GM12872 (cell line): ENCODE measurements at regions not wholly inside any gene's neighbourhood (a gene's known extent, or its start where the extent isn't known, plus 50 kb on each side); places are given as distances from the start of the nearest gene placed in this dataset.

Source experiments
- TF ChIP-seq, protein P1 (sequence below): IDR thresholded peaks from 3 replicates; pipeline ENCODE4 v1.5.1; 2011; ENCODE audit warnings: low read depth, mild to moderate bottlenecking, low read length, moderate library complexity; ENCODE audit not compliant: insufficient read depth

DNA sequence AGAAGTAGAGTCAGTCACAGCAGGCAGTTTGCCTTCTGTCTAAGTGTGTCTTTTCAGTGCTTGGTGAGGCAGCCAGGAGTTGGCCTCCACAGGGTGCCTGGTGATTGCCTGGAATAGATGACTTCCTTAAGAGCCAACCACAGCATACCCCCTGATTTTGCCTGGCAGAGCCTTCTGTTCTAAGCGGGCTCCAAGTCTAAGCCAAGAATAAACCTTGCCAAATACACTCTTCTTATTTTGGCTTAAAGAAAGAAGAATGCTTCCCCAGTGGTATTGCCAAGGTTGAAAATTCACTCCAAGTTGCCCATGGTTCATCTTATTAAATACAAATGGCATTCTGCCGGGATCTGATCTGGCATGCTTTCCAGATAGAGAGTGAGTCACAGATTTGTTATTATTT, 1424.8 kb upstream of the EYS start:
- TF ChIP-seq, protein P1, sequence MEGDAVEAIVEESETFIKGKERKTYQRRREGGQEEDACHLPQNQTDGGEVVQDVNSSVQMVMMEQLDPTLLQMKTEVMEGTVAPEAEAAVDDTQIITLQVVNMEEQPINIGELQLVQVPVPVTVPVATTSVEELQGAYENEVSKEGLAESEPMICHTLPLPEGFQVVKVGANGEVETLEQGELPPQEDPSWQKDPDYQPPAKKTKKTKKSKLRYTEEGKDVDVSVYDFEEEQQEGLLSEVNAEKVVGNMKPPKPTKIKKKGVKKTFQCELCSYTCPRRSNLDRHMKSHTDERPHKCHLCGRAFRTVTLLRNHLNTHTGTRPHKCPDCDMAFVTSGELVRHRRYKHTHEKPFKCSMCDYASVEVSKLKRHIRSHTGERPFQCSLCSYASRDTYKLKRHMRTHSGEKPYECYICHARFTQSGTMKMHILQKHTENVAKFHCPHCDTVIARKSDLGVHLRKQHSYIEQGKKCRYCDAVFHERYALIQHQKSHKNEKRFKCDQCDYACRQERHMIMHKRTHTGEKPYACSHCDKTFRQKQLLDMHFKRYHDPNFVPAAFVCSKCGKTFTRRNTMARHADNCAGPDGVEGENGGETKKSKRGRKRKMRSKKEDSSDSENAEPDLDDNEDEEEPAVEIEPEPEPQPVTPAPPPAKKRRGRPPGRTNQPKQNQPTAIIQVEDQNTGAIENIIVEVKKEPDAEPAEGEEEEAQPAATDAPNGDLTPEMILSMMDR, result no peak

DNA sequence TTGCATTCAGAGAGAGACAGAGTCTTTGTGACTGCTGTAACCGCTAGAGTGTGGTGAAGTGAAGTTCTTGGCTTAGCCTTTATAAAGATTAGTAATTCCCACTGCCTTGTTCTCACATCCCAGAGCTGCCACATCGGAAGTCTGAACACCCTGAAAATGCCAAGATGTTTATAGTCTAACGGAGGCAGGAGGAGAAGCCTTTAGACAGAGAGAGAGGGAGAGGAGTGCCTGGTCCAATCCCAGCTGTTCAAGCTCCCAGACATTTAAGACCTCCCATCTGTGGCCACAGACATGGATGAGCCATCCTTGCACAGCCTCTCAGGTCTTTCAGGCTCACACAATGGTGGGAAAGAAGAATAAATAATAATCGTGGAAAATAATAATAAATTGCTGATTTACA, 1422.8 kb upstream of the EYS start:
- TF ChIP-seq, protein P1, result no peak

DNA sequence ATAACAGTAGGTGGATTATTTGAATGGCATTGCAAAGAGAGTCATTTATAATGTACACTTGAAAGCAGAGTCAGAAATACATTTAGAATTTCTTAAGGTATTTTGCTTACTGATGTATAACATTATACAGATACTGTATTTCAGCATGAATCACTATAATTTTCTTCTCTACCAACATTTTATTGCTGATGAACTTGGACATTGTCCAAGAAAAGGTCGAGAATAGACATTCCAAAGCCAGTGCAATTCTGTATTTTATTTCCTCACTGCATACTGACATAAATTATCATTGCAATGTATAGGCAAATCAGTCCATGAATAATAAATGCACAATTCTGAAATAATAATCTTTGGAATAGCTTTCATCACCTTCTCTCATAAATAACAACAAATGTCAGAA, 1420.0 kb upstream of the EYS start:
- TF ChIP-seq, protein P1, result no peak

DNA sequence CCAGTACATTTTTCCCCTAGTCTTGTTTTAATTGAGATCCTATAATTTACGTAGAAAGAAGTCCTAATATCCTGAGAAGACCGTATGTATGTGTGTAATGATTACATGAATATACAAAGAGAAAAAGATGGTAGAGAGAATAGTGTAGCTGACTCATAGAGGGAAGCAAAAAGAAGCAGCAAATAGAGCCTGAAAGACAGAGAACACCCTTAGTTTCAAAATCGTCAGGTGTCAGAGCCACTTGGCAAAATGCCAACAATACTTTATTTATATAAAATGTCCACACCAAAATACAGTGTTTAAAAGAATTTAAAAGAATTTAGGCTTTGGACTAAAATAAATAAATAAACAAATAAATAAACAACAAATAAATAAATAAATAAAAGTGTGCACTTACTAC, 1414.1 kb upstream of the EYS start:
- TF ChIP-seq, protein P1, result no peak

DNA sequence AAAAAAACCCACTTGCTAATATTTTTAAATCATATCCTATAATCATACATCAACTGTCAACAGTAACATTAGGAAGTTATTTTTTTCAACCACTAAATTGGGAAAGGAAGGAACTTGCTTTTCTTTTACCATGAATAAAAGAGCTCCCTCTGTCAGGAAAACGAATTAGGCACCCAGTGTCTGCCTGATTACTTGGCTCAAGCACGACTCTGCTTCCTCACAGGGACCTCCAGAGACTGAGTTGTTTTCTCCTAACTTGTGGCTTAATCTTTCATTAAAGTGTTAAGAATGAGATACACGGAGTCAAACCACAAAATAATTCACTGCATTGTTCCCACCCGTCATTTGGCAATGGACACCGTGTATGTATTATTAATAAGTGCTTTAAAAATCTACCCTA, 1405.1 kb upstream of the EYS start:
- TF ChIP-seq, protein P1, result no peak

DNA sequence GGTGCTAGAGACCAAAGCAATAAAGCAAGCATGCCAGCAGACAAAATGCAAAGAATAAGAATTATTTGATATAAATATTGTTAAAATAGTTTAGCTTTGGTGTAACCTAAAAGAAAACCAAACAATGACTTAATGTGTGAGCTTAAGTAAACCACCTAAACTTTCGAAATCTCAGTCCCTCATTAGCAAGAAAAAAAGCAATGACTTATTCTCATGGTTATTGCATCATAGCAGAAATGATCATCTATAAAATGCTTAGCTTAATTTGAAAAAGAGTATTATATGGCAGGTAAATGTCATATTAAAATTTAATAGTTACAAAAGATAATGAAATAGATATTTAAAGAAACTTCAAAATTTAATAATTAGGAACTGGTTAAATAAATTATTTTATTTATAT, 1395.7 kb upstream of the EYS start:
- TF ChIP-seq, protein P1, result no peak

DNA sequence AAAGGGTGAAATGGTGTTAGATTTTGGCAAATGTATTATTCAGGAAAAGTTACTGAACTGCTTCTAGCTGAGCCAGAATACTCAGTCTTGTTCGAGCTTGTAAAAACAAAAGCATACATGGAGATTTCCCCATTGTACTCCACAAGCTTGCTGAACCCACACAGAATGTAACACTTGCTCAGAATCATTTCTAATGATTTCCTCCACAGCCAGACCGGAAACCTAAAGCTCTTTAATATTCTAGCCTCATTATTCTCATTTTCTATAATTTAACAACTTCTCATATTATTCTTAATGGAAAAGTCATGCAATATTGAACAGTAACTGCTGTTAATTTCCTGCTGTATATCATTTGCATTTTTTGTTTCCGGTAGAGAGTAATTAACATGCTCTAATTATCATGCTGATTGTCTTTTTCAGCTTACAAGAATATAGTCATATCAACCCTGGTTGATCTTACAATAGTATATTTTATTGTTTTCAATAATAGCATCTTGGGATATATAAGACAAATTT, 1387.5 kb upstream of the EYS start:
- TF ChIP-seq, protein P1, result no peak

DNA sequence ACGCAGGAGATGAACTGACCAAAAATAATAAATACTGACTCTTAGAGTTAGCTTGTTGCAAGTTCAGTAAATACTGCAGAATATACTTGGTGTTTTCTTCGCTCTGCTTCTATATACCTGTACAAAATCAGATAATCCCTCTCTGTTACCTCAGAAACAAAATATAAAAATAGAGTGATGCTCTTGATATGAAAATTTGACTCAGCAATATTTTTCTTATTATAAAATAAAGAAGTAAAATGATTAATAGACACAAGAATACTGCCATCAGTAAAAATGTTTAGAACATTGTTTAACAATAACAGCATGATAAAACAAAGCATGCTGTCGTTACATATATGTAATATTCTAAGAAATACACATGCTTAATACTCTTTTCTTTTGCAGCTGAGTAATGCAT, 1366.9 kb upstream of the EYS start:
- TF ChIP-seq, protein P1, result no peak
